IMR-90 (cell line): ENCODE measurements at regions not wholly inside any gene's neighbourhood (a gene's known extent, or its start where the extent isn't known, plus 50 kb on each side); places are given as distances from the start of the nearest gene placed in this dataset.

Experiments
- ATAC-seq: fragments of 200-7000 bp; cut with Tn5 transposase; 2 replicates; pipeline ENCODE4 v1.9.1; 2020; ENCODE audit warnings: low read depth, mild to moderate bottlenecking, moderate library complexity
- BruUV-seq: library from RNA; stranded (reverse); fragments of 400-500 nt; replicated peaks from 2 replicates; lab custom pipeline; 2021; lab: Mats Ljungman, UMichigan
- CTCF ChIA-PET: fragments of 300-600 bp; formaldehyde crosslinking; extraction: SDS; loops from one replicate; lab custom pipeline; 2021; ENCODE audit warnings: antibody characterized with exemption; lab: Yijun Ruan, JAX
- POLR2A ChIA-PET: fragments of 300-600 bp; sonication (Branson Sonifier 250); formaldehyde crosslinking; loops from one replicate; lab custom pipeline; 2022; ENCODE audit warnings: antibody characterized with exemption; ENCODE audit not compliant: unreplicated experiment; lab: Charles Lee
- DNase-seq: peaks from one replicate; pipeline ENCODE4 v3.0.0; 2013
- H2AFZ ChIP-seq: replicated peaks from 2 replicates; pipeline ENCODE3; 2013; ENCODE audit warnings: low read length, mild to moderate bottlenecking; ENCODE audit not compliant: poor library complexity
- H2AK5ac ChIP-seq: 2 replicates; pipeline ENCODE4 v1.6.1; 2013; ENCODE audit warnings: low read depth, low read length, inconsistent platforms
- H2AK9ac ChIP-seq: replicated peaks from 2 replicates; pipeline ENCODE3; 2013; ENCODE audit warnings: mild to moderate bottlenecking, low read depth, low read length, moderate library complexity; ENCODE audit not compliant: poor library complexity
- H2BK120ac ChIP-seq: 2 replicates; pipeline ENCODE4 v1.6.1; 2013; ENCODE audit warnings: low read depth, low read length, inconsistent platforms
- H2BK15ac ChIP-seq: 3 replicates; pipeline ENCODE4 v1.6.1; 2013; ENCODE audit warnings: low read depth, low read length, inconsistent platforms
- H2BK20ac ChIP-seq: 2 replicates; pipeline ENCODE4 v1.6.1; 2013; ENCODE audit warnings: low read depth, mild to moderate bottlenecking, inconsistent platforms, low read length, moderate library complexity
- H2BK5ac ChIP-seq: 2 replicates; pipeline ENCODE4 v1.6.1; 2013; ENCODE audit warnings: mild to moderate bottlenecking, low read depth, low read length, inconsistent platforms; ENCODE audit not compliant: poor library complexity, severe bottlenecking
- H3K14ac ChIP-seq: replicated peaks from 2 replicates; pipeline ENCODE4 v1.6.1; 2013; ENCODE audit warnings: low read depth, low read length, inconsistent platforms
- H3K18ac ChIP-seq: 2 replicates; pipeline ENCODE4 v1.6.1; 2013; ENCODE audit warnings: low read depth, low read length, control low read depth
- H3K23ac ChIP-seq: 2 replicates; pipeline ENCODE4 v1.6.1; 2013; ENCODE audit warnings: low read depth, low read length, inconsistent platforms
- H3K27ac ChIP-seq: 2 replicates; pipeline ENCODE4 v1.5.1; 2013; ENCODE audit warnings: mild to moderate bottlenecking, control low read depth, low read length; ENCODE audit not compliant: insufficient read depth
- H3K27me3 ChIP-seq: 2 replicates; pipeline ENCODE4 v1.6.1; 2013; ENCODE audit warnings: low read length; ENCODE audit not compliant: control insufficient read depth, insufficient read depth
- H3K36me3 ChIP-seq: 2 replicates; pipeline ENCODE4 v1.6.1; 2013; ENCODE audit warnings: low read length, mixed read lengths; ENCODE audit not compliant: control insufficient read depth, insufficient read depth
- H3K4ac ChIP-seq: 2 replicates; pipeline ENCODE4 v1.6.1; 2013; ENCODE audit warnings: low read depth, low read length, inconsistent platforms
- H3K4me1 ChIP-seq: 2 replicates; pipeline ENCODE4 v1.6.1; 2013; ENCODE audit warnings: low read length, mixed read lengths; ENCODE audit not compliant: control insufficient read depth, insufficient read depth
- H3K4me2 ChIP-seq: 2 replicates; pipeline ENCODE4 v1.6.1; 2013; ENCODE audit warnings: low read depth, mild to moderate bottlenecking, control low read depth, low read length, moderate library complexity
- H3K4me3 ChIP-seq: 2 replicates; pipeline ENCODE4 v1.5.1; 2013; ENCODE audit warnings: low read depth, mild to moderate bottlenecking, control low read depth, low read length, moderate library complexity; ENCODE audit not compliant: insufficient read depth
- H3K56ac ChIP-seq: 2 replicates; pipeline ENCODE4 v1.6.1; 2013; ENCODE audit warnings: low read length, inconsistent platforms; ENCODE audit not compliant: insufficient read depth; ENCODE audit errors: extremely low read depth
- H3K79me1 ChIP-seq, 2 experiments: 2 replicates each; pipeline ENCODE4 v1.6.1; 2013; ENCODE audit warnings: low read length in 2 of 2, inconsistent platforms in 1 of 2, low read depth in 1 of 2
- H3K9ac ChIP-seq: 2 replicates; pipeline ENCODE4 v1.6.1; 2013; ENCODE audit warnings: low read depth, low read length, control low read depth
- H3K9me1 ChIP-seq: 2 replicates; pipeline ENCODE4 v1.6.1; 2013; ENCODE audit warnings: low read length, inconsistent platforms; ENCODE audit not compliant: insufficient read depth
- H3K9me3 ChIP-seq: 2 replicates; pipeline ENCODE4 v1.6.1; 2013; ENCODE audit warnings: low read length; ENCODE audit not compliant: control insufficient read depth, insufficient read depth
- H4K20me1 ChIP-seq: 2 replicates; pipeline ENCODE4 v1.6.1; 2013; ENCODE audit warnings: low read length, inconsistent platforms; ENCODE audit not compliant: insufficient read depth
- H4K5ac ChIP-seq: 2 replicates; pipeline ENCODE4 v1.6.1; 2013; ENCODE audit warnings: mild to moderate bottlenecking, low read depth, low read length, control low read depth
- H4K8ac ChIP-seq, 2 experiments: 2 replicates each; pipeline ENCODE4 v1.6.1; 2013; ENCODE audit warnings: low read depth in 2 of 2, low read length in 2 of 2, control low read depth in 1 of 2, inconsistent platforms in 1 of 2
- H4K91ac ChIP-seq: 2 replicates; pipeline ENCODE4 v1.6.1; 2013; ENCODE audit warnings: low read depth, low read length, inconsistent platforms; ENCODE audit not compliant: insufficient read depth
- BHLHE40 ChIP-seq: fragments of 150-350 bp; IDR thresholded peaks from 2 replicates; pipeline ENCODE4 v1.6.1; 2016; ENCODE audit warnings: mild to moderate bottlenecking, low read depth, low read length
- CEBPB ChIP-seq: IDR thresholded peaks from 2 replicates; pipeline ENCODE4 v1.6.1; 2012; ENCODE audit warnings: low read depth, low read length, improper control_type of control experiment
- CHD1 ChIP-seq: IDR thresholded peaks from 2 replicates; pipeline ENCODE4 v1.6.1; 2012; ENCODE audit warnings: low read depth, low read length, improper control_type of control experiment
- CTCF ChIP-seq: conservative IDR thresholded peaks from 2 replicates; pipeline ENCODE4 v1.5.1; 2012; ENCODE audit warnings: mild to moderate bottlenecking, low read depth, low read length, improper control_type of control experiment
- ELK1 ChIP-seq: fragments of 150-350 bp; IDR thresholded peaks from 2 replicates; pipeline ENCODE4 v1.6.1; 2016; ENCODE audit warnings: low read depth, mild to moderate bottlenecking, low read length, moderate library complexity, borderline replicate concordance
- FOS ChIP-seq: fragments of 150-350 bp; IDR thresholded peaks from 2 replicates; pipeline ENCODE4 v1.6.1; 2016; ENCODE audit warnings: low read depth, low read length
- MAFK ChIP-seq: IDR thresholded peaks from 2 replicates; pipeline ENCODE4 v1.6.1; 2012; ENCODE audit warnings: low read depth, low read length, improper control_type of control experiment
- MAZ ChIP-seq: IDR thresholded peaks from 2 replicates; pipeline ENCODE4 v1.6.1; 2012; ENCODE audit warnings: low read depth, mild to moderate bottlenecking, low read length, improper control_type of control experiment, moderate library complexity, borderline replicate concordance
- MXI1 ChIP-seq: IDR thresholded peaks from 2 replicates; pipeline ENCODE4 v1.6.1; 2012; ENCODE audit warnings: low read depth, mild to moderate bottlenecking, low read length, moderate library complexity, borderline replicate concordance
- NFE2L2 ChIP-seq: fragments of 150-350 bp; IDR thresholded peaks from 2 replicates; pipeline ENCODE4 v1.6.1; 2016; ENCODE audit warnings: low read depth, mild to moderate bottlenecking, low read length
- POLR2A ChIP-seq: IDR thresholded peaks from 2 replicates; pipeline ENCODE4 v1.6.1; 2012; ENCODE audit warnings: mild to moderate bottlenecking, low read depth, low read length
- RAD21 ChIP-seq: IDR thresholded peaks from 2 replicates; pipeline ENCODE4 v1.6.1; 2012; ENCODE audit warnings: low read length, improper control_type of control experiment
- RCOR1 ChIP-seq: IDR thresholded peaks from 2 replicates; pipeline ENCODE4 v1.6.1; 2012; ENCODE audit warnings: mild to moderate bottlenecking, low read length, improper control_type of control experiment; ENCODE audit not compliant: insufficient replicate concordance
- RFX5 ChIP-seq: IDR thresholded peaks from 2 replicates; pipeline ENCODE4 v1.8.0; 2012; ENCODE audit warnings: low read depth, mild to moderate bottlenecking, low read length, moderate library complexity
- SMC3 ChIP-seq: fragments of 150-350 bp; IDR thresholded peaks from 2 replicates; pipeline ENCODE4 v1.6.1; 2016; ENCODE audit warnings: low read depth, mild to moderate bottlenecking, antibody characterized with exemption, low read length, moderate library complexity
- USF2 ChIP-seq: fragments of 150-350 bp; IDR thresholded peaks from 2 replicates; pipeline ENCODE4 v1.6.1; 2017; ENCODE audit warnings: mild to moderate bottlenecking, antibody characterized with exemption, low read length, low read depth
- WGBS, 2 experiments: methylation state at CpG; one replicate each; pipeline versions ENCODE4 v1.1.5 to v1.1.7; 2013; ENCODE audit warnings: missing lambda C conversion rate in 2 of 2; ENCODE audit not compliant: insufficient read length in 1 of 2; ENCODE audit errors: extremely low coverage in 2 of 2; 5-methylcytosine and 5-hydroxymethylcytosine counted together
- dilution Hi-C: fragments of 300-500 bp; cut with HindIII; formaldehyde crosslinking; loops from one replicate; pipeline ENCODE4 v1.14.3; 2018; ENCODE audit warnings: low sequenced_read_pairs; ENCODE audit not compliant: unreplicated experiment
- in situ Hi-C: fragments of 300-500 bp; cut with MboI; formaldehyde crosslinking; loops from 3 replicates; pipeline ENCODE4 v1.14.3; 2019; ENCODE audit warnings: low sequenced_read_pairs, inconsistent platforms, mixed read lengths
- intact Hi-C: fragments of 100-400 bp; cut with micrococcal nuclease; formaldehyde crosslinking; loops from 2 replicates; pipeline ENCODE4 v1.10.0; 2022

GRCh38 chr21:16572032-16572431 is 842.2 kb downstream of the USP25 start:
- TF ChIP-seq NFE2L2 (no peak), CEBPB (no peak), RAD21 (no peak), MXI1 (no peak), ELK1 (no peak), POLR2A (no peak), RCOR1 (no peak), FOS (no peak), SMC3 (no peak), CTCF (no peak), BHLHE40 (no peak), RFX5 (no peak), CHD1 (no peak), MAZ (no peak), MAFK (no peak), USF2 (no peak)
- Histone ChIP-seq H3K36me3 (no peaks in the 10 kb centered on the region), H3K9ac (no peak overlapping the region), H2BK15ac (no peak overlapping the region), H3K14ac (no peak overlapping the region), H3K27me3 (no peaks in the 10 kb centered on the region), H2BK5ac (peak overlapping the region; percentile 95), H2AK5ac (no peak overlapping the region), H2BK120ac (no peak overlapping the region), H4K8ac (no peak overlapping the region), H4K91ac (no peak overlapping the region), H3K18ac (no peak overlapping the region), H2AK9ac (no peak overlapping the region), H3K4me2 (no peak overlapping the region), H3K4ac (no peak overlapping the region), H4K20me1 (no peaks in the 10 kb centered on the region), H3K23ac (no peak overlapping the region), H2BK20ac (no peak overlapping the region), H2AFZ (no peak overlapping the region), H3K56ac (no peak overlapping the region), H3K4me3 (no peak overlapping the region), H3K4me1 (peaks cover 8% of the 10 kb centered on the region; the same call in 1 of the 2 replicates), H3K9me3 (no peaks in the 10 kb centered on the region), H4K5ac (no peak overlapping the region), H3K79me1 (no peaks in the 10 kb centered on the region), H3K9me1 (no peaks in the 10 kb centered on the region; the same call in 1 of the 2 replicates), H3K27ac (no peak overlapping the region)
- POLR2A ChIA-PET, result no interaction called here
- dilution Hi-C loops, result no loop called here
- BruUV-seq, result no TSS peak
- peak; percentile 77 for DNase-seq
- WGBS, 2 experiments, result no CpG with 5 or more reads among the region's 1 CpG
- in situ Hi-C loops, result loop anchor here (25.0 kb wide), 1 partner anchor 890 kb away; no protein-coding TSS in a partner anchor
- intact Hi-C loops, result loop anchor here (5.0 kb wide), 1 partner anchor 35 kb away; no protein-coding TSS in a partner anchor
- CTCF ChIA-PET, result no interaction called here
- ATAC-seq, result peak; percentile 15; the same call in 1 of the 2 replicates
